ENCODE measurements at regions not wholly inside any gene's neighbourhood (a gene's known extent, or its start where the extent isn't known, plus 50 kb on each side); places are given as distances from the start of the nearest gene placed in this dataset.
"Not testable (repeated sequence)": the region's sequence is repeated elsewhere in the genome, so short reads cannot be mapped to it uniquely, and the experiment has no call there.

GRCh38 chr1:222028116-222028515 lies 286.2 kb upstream of the DUSP10 start:
- DNase-seq, result no peak

GRCh38 chr1:222026280-222026679 lies 284.4 kb upstream of the DUSP10 start:
- no peak for DNase-seq

GRCh38 chr1:222023025-222023424 lies 281.1 kb upstream of the DUSP10 start:
- DNase-seq, result no peak

DNA sequence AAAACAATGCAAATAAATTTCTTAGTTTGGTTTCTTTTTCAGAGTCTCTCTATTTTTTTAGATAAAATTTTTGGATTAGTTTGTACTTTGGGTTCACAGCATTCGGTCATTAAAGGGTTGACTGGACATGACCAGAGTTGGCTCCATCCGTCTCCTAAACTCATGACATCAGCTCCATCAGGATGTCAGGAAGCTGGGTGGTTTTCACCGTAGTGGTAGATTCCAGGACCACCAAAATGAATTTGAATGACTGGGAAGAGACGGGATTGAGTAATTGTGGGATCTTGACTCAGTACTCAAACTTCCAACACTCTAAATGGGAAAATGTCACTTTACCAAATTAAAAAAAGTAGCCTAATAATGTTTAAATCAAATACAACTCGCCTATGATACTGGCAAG lies 279.2 kb upstream of the DUSP10 start:
- no peak for DNase-seq

DNA sequence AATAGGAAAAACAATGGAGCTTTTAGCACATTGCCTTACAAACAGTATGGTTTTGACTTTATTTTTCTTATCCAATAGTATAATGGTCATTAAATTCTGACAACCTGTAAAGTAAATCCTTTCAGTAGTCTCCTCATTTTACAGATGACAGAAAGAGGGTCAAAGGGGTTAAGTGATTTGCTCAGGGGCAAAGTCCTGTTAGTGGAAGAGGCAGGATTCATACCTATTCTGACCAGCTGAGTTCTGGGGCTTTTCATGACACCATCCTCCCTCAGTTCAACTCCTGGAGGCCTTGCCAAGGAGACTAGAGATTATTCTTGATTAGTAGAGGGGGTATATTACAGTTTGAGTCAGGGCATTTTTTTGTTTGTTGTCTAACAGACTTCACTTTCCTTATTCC lies 278.7 kb upstream of the DUSP10 start:
- DNase-seq, result no peak

- DNase-seq, result no peak
Observed at GRCh38 chr1:222019029-222019428, 277.1 kb upstream of the DUSP10 start.

- DNase-seq, result no peak
Observed at GRCh38 chr1:222018041-222018440, 276.2 kb upstream of the DUSP10 start.

- DNase-seq, result no peak
Observed at GRCh38 chr1:222015686-222016085, 273.8 kb upstream of the DUSP10 start.

DNA sequence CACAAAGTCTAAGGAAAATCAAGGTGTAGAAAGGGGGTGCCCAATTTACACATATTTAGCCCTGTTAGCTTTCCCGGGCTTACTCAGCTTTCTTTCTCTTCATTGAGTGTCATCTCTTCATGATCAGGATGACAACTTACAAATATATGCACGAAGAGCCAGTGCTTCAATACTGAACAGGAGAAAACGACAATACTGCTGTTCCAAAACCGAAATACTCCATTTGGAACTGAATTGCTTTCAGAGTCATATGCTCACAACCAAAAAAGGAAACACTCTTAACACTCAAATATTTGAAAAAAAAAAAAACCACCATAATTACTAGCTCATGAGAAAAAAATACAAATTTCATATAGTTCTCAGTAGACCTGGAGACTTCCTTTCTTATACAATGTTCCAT lies 272.1 kb upstream of the DUSP10 start:
- no peak for DNase-seq

- DNase-seq, result no peak
Observed at GRCh38 chr1:222012816-222013215, 270.9 kb upstream of the DUSP10 start.

GRCh38 chr1:222010306-222010705 lies 268.4 kb upstream of the DUSP10 start:
- DNase-seq, result no peak

DNA sequence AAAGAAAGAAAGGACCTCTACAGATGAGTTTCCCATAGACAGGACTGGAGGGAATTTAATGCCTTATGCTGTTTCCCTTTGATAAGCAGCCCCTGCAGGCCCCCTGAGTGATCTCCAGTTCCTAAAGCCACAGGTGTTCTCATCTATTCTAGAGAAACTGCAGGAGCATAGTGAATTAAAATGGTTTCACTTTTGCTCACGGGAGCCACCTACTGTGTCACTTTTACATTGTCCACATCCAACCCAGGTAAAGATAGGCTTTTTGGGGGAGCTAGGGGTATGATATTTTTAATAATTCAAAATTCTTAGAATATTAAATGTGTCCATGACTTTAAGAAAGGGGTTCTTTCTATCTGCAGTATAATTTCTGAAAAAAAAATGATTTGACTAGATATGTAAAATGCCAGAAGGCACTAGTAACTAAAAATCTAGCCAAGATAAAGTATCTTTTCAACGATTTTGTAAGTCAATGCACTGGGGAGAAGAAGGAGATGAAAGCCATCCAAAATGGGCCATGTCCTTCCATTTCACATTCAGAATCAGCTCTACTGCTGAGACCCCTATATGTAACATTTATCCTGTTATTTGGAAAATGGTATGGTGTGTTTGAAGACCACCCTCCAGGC lies 267.3 kb upstream of the DUSP10 start:
- no peak for DNase-seq

- no peak for DNase-seq
Observed at GRCh38 chr1:222006715-222007114, 264.8 kb upstream of the DUSP10 start.

- DNase-seq, result no peak
Observed at GRCh38 chr1:222004784-222005183, 262.9 kb upstream of the DUSP10 start.

GRCh38 chr1:222004034-222004433 lies 262.1 kb upstream of the DUSP10 start:
- no peak for DNase-seq

DNA sequence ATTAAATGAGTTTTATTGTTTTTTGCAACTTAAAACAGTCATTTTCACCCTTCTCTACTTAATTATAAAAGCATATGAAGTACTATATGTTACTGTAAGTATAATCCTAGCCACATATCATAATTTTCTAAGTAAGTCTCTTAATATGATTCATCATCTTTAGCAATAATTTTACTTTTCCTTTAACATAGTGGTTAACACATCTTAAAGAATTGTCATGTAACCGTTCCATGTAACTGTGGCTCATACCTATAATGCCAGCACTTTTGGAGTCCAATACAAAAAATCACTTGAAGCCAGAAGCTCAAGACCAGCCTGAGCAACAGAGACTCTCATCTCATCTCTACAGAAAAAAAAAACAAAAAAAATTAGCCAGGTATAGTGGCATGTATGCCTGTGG lies 260.6 kb upstream of the DUSP10 start:
- DNase-seq, result no peak

GRCh38 chr1:222000131-222000530 lies 258.2 kb upstream of the DUSP10 start:
- no peak for DNase-seq

DNA sequence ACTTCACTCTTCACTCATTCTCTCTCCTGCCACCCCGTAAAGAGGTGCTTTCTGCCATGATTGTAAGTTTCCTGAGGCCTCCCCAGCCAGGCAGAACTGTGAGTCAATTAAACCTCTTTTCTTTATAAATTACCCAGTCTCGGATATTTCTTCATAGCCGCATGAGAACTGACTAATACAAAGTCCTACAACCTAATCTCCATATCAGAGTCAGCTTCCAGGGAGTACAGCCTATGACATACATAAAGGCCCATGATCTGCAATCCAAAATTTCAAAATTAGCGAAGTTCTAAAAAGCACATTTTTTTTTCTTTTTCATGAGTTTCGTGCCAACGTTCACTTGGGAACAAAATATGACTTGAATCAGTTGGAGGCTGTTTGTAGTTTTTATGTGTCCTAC lies 256.9 kb upstream of the DUSP10 start:
- DNase-seq, result no peak

DNA sequence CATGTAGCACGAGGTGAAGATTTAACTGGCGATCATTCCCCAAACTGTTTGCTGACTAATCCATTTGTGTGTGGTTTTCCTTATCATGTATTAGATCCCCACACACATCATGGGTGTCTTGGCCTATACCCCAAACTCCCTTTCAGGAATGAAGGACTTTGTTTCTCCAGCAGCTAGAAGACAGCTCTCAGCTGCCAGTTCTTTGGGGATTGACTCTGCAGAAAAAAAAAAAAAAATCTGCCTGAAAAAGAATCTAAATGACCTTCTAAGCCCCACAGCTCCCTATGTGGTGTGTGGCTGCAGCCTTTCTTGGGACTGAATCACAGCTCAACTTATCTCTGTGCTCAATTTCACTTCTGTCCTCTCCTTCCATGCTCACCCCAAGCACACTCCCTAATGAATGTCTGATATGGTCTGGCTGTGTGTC lies 256.3 kb upstream of the DUSP10 start:
- no peak for DNase-seq

- not testable (repeated sequence) for DNase-seq
Observed at GRCh38 chr1:221997012-221997411, 255.1 kb upstream of the DUSP10 start.

GRCh38 chr1:221994939-221995338 lies 253.1 kb upstream of the DUSP10 start:
- DNase-seq, result no peak

- no peak for DNase-seq
Observed at GRCh38 chr1:221994274-221994698, 252.4 kb upstream of the DUSP10 start.

DNA sequence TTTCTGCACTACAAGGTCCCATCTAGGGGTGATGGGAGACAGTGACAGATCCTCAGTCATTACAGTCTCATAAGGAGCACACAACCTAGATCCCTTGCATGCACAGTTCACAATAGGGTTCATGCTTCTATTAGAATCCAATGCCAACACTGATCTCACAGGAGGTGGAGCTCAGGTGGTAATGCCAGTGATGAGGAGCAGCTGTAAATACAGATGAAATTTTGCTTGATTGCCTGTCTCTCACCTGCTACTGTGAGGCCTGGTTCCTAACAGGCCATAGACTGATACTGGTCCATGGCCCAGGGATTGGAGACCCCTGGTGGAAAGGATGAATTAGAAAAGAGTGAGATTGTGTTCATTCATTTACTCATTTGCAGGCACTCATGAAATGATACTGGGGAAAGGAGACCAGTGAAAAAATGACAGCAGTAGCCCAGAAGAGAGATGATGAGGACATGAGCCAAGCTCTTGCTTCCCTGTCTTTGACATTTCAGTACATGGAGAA lies 251.6 kb upstream of the DUSP10 start:
- no peak for DNase-seq

GRCh38 chr1:221992427-221992826 lies 250.5 kb upstream of the DUSP10 start:
- no peak for DNase-seq

DNA sequence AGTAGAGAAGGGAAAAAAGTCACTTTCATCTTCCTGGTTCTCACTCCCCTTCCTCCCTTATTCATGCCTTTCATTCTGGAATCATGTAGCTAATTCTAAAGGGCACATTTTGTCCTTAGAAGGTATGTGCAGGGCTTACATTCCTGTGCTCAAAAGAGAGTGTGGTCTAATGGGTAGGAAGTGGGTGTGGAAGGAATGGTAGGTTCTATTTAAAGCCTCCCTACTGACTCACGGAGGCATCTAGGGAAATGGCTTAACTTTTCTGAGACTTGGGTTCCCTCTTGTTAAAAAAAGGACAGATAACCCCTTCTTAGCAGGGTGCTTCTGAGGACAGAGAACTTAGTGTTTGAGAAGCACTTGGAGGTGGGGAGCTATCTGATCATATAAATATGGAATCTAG lies 249.3 kb upstream of the DUSP10 start:
- DNase-seq, result no peak
